ENCODE measurements at regions not wholly inside any gene's neighbourhood (a gene's known extent, or its start where the extent isn't known, plus 50 kb on each side); places are given as distances from the start of the nearest gene placed in this dataset.

DNA sequence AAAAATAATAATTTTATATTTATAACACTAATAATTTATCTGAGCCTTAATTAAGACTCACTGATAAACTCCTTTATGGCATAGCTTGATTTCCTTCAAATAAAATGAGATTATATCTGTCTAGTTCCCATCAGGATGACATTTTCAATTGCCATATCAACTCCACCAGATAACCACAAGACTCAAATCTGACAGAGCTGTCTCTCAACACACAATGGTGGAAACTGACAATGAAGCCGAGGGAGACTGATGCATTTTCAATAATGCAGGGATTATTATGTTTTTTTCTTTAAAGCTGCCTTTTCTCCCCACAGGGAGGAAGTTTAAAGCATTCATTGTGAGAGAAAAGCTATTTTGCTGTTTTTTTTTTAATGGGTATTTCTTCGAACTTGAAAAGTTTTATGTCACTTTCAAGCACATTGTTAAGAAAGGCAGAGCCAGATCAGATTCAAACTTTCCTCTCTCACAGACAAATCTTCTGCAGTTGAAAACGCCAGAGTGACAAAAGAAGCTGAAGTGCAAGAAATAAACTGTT, 1326.9 kb upstream of the MIR17HG start:
- TF ChIP-seq, protein P1, sequence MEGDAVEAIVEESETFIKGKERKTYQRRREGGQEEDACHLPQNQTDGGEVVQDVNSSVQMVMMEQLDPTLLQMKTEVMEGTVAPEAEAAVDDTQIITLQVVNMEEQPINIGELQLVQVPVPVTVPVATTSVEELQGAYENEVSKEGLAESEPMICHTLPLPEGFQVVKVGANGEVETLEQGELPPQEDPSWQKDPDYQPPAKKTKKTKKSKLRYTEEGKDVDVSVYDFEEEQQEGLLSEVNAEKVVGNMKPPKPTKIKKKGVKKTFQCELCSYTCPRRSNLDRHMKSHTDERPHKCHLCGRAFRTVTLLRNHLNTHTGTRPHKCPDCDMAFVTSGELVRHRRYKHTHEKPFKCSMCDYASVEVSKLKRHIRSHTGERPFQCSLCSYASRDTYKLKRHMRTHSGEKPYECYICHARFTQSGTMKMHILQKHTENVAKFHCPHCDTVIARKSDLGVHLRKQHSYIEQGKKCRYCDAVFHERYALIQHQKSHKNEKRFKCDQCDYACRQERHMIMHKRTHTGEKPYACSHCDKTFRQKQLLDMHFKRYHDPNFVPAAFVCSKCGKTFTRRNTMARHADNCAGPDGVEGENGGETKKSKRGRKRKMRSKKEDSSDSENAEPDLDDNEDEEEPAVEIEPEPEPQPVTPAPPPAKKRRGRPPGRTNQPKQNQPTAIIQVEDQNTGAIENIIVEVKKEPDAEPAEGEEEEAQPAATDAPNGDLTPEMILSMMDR (IDR thresholded peaks at IDR 0.05), result no peak
- TF ChIP-seq EZH2 (IDR thresholded peaks at IDR 0.05), result no peak

Measured in neural progenitor cell (in vitro differentiated cells).